Keratinocyte (primary cell): ENCODE measurements at regions not wholly inside any gene's neighbourhood (a gene's known extent, or its start where the extent isn't known, plus 50 kb on each side); places are given as distances from the start of the nearest gene placed in this dataset.

Experiments
- DNase-seq: peaks from one replicate; pipeline ENCODE4 v3.0.0-alpha.2; 2011; ENCODE audit warnings: low read depth, missing footprints, low spot score
- FAIRE-seq: peaks from 2 replicates; lab custom pipeline; 2011; peaks lifted over from hg19 to GRCh38; lab: Jason Lieb, UNC
- H2AFZ ChIP-seq: 2 replicates; pipeline ENCODE4 v1.6.0; 2012; ENCODE audit warnings: low read length, control low read depth, inconsistent platforms; ENCODE audit not compliant: control insufficient read depth
- H3K27ac ChIP-seq: 2 replicates; pipeline ENCODE4 v1.5.1; 2011; ENCODE audit warnings: low read length; ENCODE audit not compliant: control insufficient read depth, insufficient read depth
- H3K27me3 ChIP-seq: 3 replicates; pipeline ENCODE4 v1.6.0; 2011; ENCODE audit warnings: low read length; ENCODE audit not compliant: control insufficient read depth, insufficient read depth; ENCODE audit errors: extremely low read depth
- H3K36me3 ChIP-seq, 2 experiments: 2 replicates in 1 of 2; 3 replicates in 1 of 2; pipeline ENCODE4 v1.5.1; 2011; ENCODE audit warnings: low read length in 2 of 2, mild to moderate bottlenecking in 1 of 2; ENCODE audit not compliant: control insufficient read depth in 2 of 2, insufficient read depth in 2 of 2; ENCODE audit errors: extremely low read depth in 1 of 2
- H3K4me1 ChIP-seq: 3 replicates; pipeline ENCODE4 v1.5.1; 2011; ENCODE audit warnings: low read length; ENCODE audit not compliant: control insufficient read depth, insufficient read depth; ENCODE audit errors: extremely low read depth
- H3K4me2 ChIP-seq: 3 replicates; pipeline ENCODE4 v1.6.0; 2011; ENCODE audit warnings: low read depth, low read length; ENCODE audit not compliant: control insufficient read depth, insufficient read depth; ENCODE audit errors: extremely low read depth
- H3K4me3 ChIP-seq, 3 experiments: fragments of 200-600 bp in 1 of 3; sonication (generic) in 1 of 3; 2 replicates in 2 of 3; 3 replicates in 1 of 3; pipeline ENCODE4 v1.5.1; 2011 to 2016; ENCODE audit warnings: low read length in 3 of 3, mild to moderate bottlenecking in 3 of 3, control low read depth in 2 of 3, inconsistent platforms in 1 of 3, low read depth in 1 of 3, mixed read lengths in 1 of 3, mixed run types in 1 of 3, moderate library complexity in 1 of 3; ENCODE audit not compliant: control insufficient read depth in 2 of 3, insufficient read depth in 2 of 3; ENCODE audit errors: extremely low read depth in 1 of 3
- H3K79me2 ChIP-seq: 2 replicates; pipeline ENCODE4 v1.6.0; 2012; ENCODE audit warnings: low read length; ENCODE audit not compliant: control insufficient read depth, insufficient read depth
- H3K9ac ChIP-seq: 3 replicates; pipeline ENCODE4 v1.6.0; 2011; ENCODE audit warnings: low read length; ENCODE audit not compliant: control insufficient read depth, insufficient read depth; ENCODE audit errors: extremely low read depth
- H3K9me1 ChIP-seq: 3 replicates; pipeline ENCODE4 v1.6.0; 2011; ENCODE audit warnings: low read length; ENCODE audit not compliant: control insufficient read depth, insufficient read depth; ENCODE audit errors: extremely low read depth
- H3K9me3 ChIP-seq: 2 replicates; pipeline ENCODE4 v1.5.1; 2012; ENCODE audit warnings: low read depth, low read length; ENCODE audit not compliant: control insufficient read depth
- H4K20me1 ChIP-seq: 3 replicates; pipeline ENCODE4 v1.6.0; 2011; ENCODE audit warnings: low read length; ENCODE audit not compliant: control insufficient read depth, insufficient read depth; ENCODE audit errors: extremely low read depth
- CTCF ChIP-seq, 3 experiments: IDR thresholded peaks in 1 of 3; conservative IDR thresholded peaks in 1 of 3; optimal IDR thresholded peaks in 1 of 3; 2 replicates in 2 of 3; 3 replicates in 1 of 3; pipeline versions ENCODE3 to v1.5.1; 2011; ENCODE audit warnings: low read length in 3 of 3, mild to moderate bottlenecking in 3 of 3, moderate library complexity in 2 of 3, control low read depth in 1 of 3, inconsistent platforms in 1 of 3; ENCODE audit not compliant: insufficient read depth in 2 of 3; ENCODE audit errors: extremely low read depth in 1 of 3
- EZH2 ChIP-seq: IDR thresholded peaks from one replicate; pipeline ENCODE4 v1.6.1; 2012; ENCODE audit warnings: inconsistent platforms, mild to moderate bottlenecking, low read length, moderate library complexity
- dilution Hi-C: fragments of 300-500 bp; cut with MboI; formaldehyde crosslinking; loops from one replicate; pipeline ENCODE4 v1.7.0; 2020; ENCODE audit warnings: low sequenced_read_pairs; ENCODE audit not compliant: extremely low pct_ligation_motif_present

DNA sequence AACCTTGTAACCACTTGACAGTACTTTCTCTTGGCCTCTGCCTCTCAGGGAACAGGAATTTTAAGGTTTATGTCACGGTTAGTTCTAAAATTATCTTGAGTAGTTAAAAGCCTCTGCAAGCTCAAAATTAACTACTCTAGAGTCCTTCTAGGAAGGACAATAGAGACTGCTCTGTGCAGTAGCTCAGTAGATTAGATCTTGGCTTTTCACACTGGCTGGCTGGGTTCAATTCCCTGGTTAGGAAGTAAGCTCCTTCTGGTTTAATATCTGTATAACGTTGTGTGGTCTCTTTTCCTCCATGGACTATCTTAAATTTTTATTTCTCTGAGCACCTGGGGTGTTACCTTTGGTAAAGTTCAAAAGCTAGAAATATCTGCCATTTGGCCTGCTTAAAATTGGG, 109.2 kb downstream of the AASDHPPT start:
- no peak overlapping the region for H3K9ac ChIP-seq
- no peaks in the 10 kb centered on the region for H3K4me1 ChIP-seq
- no peaks in the 10 kb centered on the region for H4K20me1 ChIP-seq
- no peak for DNase-seq
- no peaks in the 10 kb centered on the region for H3K36me3 ChIP-seq
- H3K79me2 ChIP-seq, result no peaks in the 10 kb centered on the region
- no peak overlapping the region for H3K27ac ChIP-seq
- H3K4me2 ChIP-seq, result no peak overlapping the region
- no peaks in the 10 kb centered on the region for H3K9me1 ChIP-seq
- TF ChIP-seq CTCF (optimal IDR thresholded peaks at IDR 0.05 in 1 of 3, IDR thresholded peaks at IDR 0.05 in 1 of 3, conservative IDR thresholded peaks at IDR 0.05 in 1 of 3; ENCODE audit: extremely low read depth in 1 of 3, insufficient read depth in 2 of 3, low read length in 3 of 3) (no peak), EZH2 (no peak)
- H2AFZ ChIP-seq, result no peak overlapping the region
- H3K4me3 ChIP-seq, result no peak overlapping the region
- no peak for FAIRE-seq
- dilution Hi-C loops, result no loop called here
- peaks cover 2% of the 10 kb centered on the region for H3K9me3 ChIP-seq
- no peaks in the 10 kb centered on the region for H3K27me3 ChIP-seq

DNA sequence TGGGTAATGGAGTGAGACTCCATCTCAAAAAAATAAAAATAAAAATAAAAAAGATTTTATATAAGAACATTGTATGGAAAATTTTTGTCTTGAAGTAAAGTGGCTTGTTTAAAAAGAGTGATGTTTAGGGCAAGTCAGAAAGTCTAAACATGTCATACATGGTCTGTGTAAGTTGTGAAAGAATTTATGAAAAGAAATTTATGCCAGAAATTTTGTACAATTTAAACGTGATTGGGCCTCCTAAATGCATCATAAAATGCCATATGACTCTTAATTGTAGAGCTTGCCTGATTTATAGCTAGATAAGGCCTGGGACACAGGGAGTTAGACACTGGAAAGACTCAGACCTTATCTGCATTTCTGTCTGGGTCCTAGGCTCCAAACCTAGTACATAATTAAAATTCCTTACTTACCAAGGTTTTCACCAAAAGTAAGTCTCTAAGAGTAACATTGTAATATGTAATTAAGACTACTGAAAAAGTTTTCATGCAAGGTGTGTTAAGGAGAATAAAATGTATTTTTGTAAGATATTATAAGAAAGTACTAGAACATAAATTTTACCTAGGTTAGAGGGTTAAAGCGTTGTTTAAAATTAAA, 110.5 kb downstream of the AASDHPPT start:
- H4K20me1 ChIP-seq, result no peaks in the 10 kb centered on the region
- H3K9ac ChIP-seq, result no peak overlapping the region
- dilution Hi-C loops, result no loop called here
- TF ChIP-seq CTCF (optimal IDR thresholded peaks at IDR 0.05 in 1 of 3, IDR thresholded peaks at IDR 0.05 in 1 of 3, conservative IDR thresholded peaks at IDR 0.05 in 1 of 3; ENCODE audit: extremely low read depth in 1 of 3, insufficient read depth in 2 of 3, low read length in 3 of 3), result no peak
- no peaks in the 10 kb centered on the region for H3K4me1 ChIP-seq
- no peak overlapping the region for H3K4me2 ChIP-seq
- H2AFZ ChIP-seq, result no peak overlapping the region
- H3K79me2 ChIP-seq, result no peaks in the 10 kb centered on the region
- no peak for FAIRE-seq
- H3K27ac ChIP-seq, result no peak overlapping the region
- H3K4me3 ChIP-seq, result no peak overlapping the region
- no peak for DNase-seq
- no peaks in the 10 kb centered on the region for H3K27me3 ChIP-seq
- no peaks in the 10 kb centered on the region for H3K36me3 ChIP-seq
- peaks cover 2% of the 10 kb centered on the region for H3K9me3 ChIP-seq
- no peaks in the 10 kb centered on the region for H3K9me1 ChIP-seq
